SK-N-SH (cell line): ENCODE measurements at regions not wholly inside any gene's neighbourhood (a gene's known extent, or its start where the extent isn't known, plus 50 kb on each side); places are given as distances from the start of the nearest gene placed in this dataset.

Experiments
- CTCF ChIA-PET: fragments of 300-600, 350-600 bp; formaldehyde crosslinking; extraction: SDS; loops from one replicate; lab custom pipeline; 2021; lab: Yijun Ruan, JAX
- POLR2A ChIA-PET: fragments of 350-600 bp; sonication (Branson Sonifier 250); formaldehyde crosslinking; extraction: SDS; loops from one replicate; lab custom pipeline; 2020; ENCODE audit warnings: antibody characterized with exemption, inconsistent platforms; lab: Yijun Ruan, JAX
- DNase-seq: peaks from one replicate; pipeline ENCODE4 v3.0.0; 2012
- H2AFZ ChIP-seq: fragments of 200-600 bp; sonication (generic); 2 replicates; pipeline ENCODE4 v1.8.1; 2016; ENCODE audit warnings: antibody characterized with exemption, mild to moderate bottlenecking, low read depth
- H3F3A ChIP-seq: fragments of 200-600 bp; sonication (generic); replicated peaks from 2 replicates; pipeline ENCODE3; 2016; ENCODE audit warnings: antibody characterized with exemption, mild to moderate bottlenecking; ENCODE audit not compliant: insufficient read depth
- H3K27ac ChIP-seq, 2 experiments: fragments of 200-500 bp in 1 of 2; fragments of 200-600 bp in 1 of 2; sonication (Bioruptor generic) in 1 of 2; sonication (generic), shearing (Covaris generic) in 1 of 2; 2 replicates each; pipeline versions ENCODE4 v1.5.1 to v1.6.1; 2014 to 2016; ENCODE audit warnings: low read depth in 2 of 2, inconsistent platforms in 1 of 2, low read length in 1 of 2, mild to moderate bottlenecking in 1 of 2, mixed read lengths in 1 of 2
- H3K27me3 ChIP-seq: fragments of 200-600 bp; sonication (generic), shearing (Covaris generic); 2 replicates; pipeline ENCODE4 v1.6.1; 2016; ENCODE audit warnings: mixed run types; ENCODE audit not compliant: insufficient read depth
- H3K36me3 ChIP-seq, 2 experiments: fragments of 200-500 bp in 1 of 2; fragments of 200-600 bp in 1 of 2; sonication (Bioruptor generic) in 1 of 2; sonication (generic) in 1 of 2; replicated peaks in 1 of 2; 2 replicates each; pipeline versions ENCODE3 to v1.5.1; 2014 to 2016; ENCODE audit warnings: low read length in 1 of 2, mild to moderate bottlenecking in 1 of 2; ENCODE audit not compliant: insufficient read depth in 2 of 2, control insufficient read depth in 1 of 2
- H3K4me1 ChIP-seq, 2 experiments: fragments of 200-500 bp in 1 of 2; fragments of 200-600 bp in 1 of 2; sonication (Bioruptor generic) in 1 of 2; sonication (generic), shearing (Covaris generic) in 1 of 2; 2 replicates each; pipeline versions ENCODE4 v1.5.1 to v1.6.1; 2014 to 2016; ENCODE audit warnings: low read depth in 1 of 2, low read length in 1 of 2, mixed run types in 1 of 2; ENCODE audit not compliant: insufficient read depth in 2 of 2, control insufficient read depth in 1 of 2
- H3K4me2 ChIP-seq: fragments of 200-600 bp; sonication (generic), shearing (Covaris generic); 2 replicates; pipeline ENCODE4 v1.6.1; 2017; ENCODE audit warnings: mixed run types
- H3K4me3 ChIP-seq, 2 experiments: fragments of 200-500 bp in 1 of 2; fragments of 200-600 bp in 1 of 2; sonication (Bioruptor generic) in 1 of 2; sonication (generic), shearing (Covaris generic) in 1 of 2; 2 replicates each; pipeline versions ENCODE4 v1.5.1 to v1.8.1; 2014 to 2016; ENCODE audit warnings: low read depth in 2 of 2, inconsistent platforms in 1 of 2, low read length in 1 of 2, mild to moderate bottlenecking in 1 of 2, mixed read lengths in 1 of 2, moderate library complexity in 1 of 2
- H3K79me2 ChIP-seq: fragments of 200-600 bp; sonication (generic); 2 replicates; pipeline ENCODE4 v1.8.1; 2017; ENCODE audit warnings: mild to moderate bottlenecking; ENCODE audit not compliant: insufficient read depth
- H3K9ac ChIP-seq: fragments of 200-600 bp; sonication (generic); 2 replicates; pipeline ENCODE4 v1.6.1; 2017; ENCODE audit warnings: mixed run types
- H3K9me2 ChIP-seq: fragments of 200-600 bp; sonication (generic); 2 replicates; pipeline ENCODE4 v1.6.1; 2017; ENCODE audit warnings: mixed run types
- H3K9me3 ChIP-seq: fragments of 200-600 bp; sonication (generic); 2 replicates; pipeline ENCODE4 v1.6.1; 2017; ENCODE audit warnings: mixed run types, mild to moderate bottlenecking, moderate library complexity
- H4K20me1 ChIP-seq: fragments of 200-600 bp; sonication (generic); 2 replicates; pipeline ENCODE4 v1.6.1; 2017; ENCODE audit warnings: mild to moderate bottlenecking, mixed run types; ENCODE audit not compliant: insufficient read depth
- CHD2 ChIP-seq: fragments of 150-350 bp; IDR thresholded peaks from 2 replicates; pipeline ENCODE4 v1.6.1; 2018; ENCODE audit warnings: low read length; ENCODE audit not compliant: partially characterized antibody
- EZH2phosphoT487 ChIP-seq: fragments of 200-600 bp; sonication (generic); IDR thresholded peaks from 2 replicates; pipeline ENCODE4 v1.6.1; 2017; ENCODE audit warnings: low read depth, mixed run types, mild to moderate bottlenecking, antibody characterized with exemption, moderate library complexity, borderline replicate concordance
- FOSL2 ChIP-seq: IDR thresholded peaks from 2 replicates; pipeline ENCODE4 v1.4.0; 2012; ENCODE audit warnings: low read depth, mild to moderate bottlenecking, moderate library complexity, borderline replicate concordance
- FOXM1 ChIP-seq: IDR thresholded peaks from 2 replicates; pipeline ENCODE4 v1.4.0; 2012; ENCODE audit warnings: low read depth, mild to moderate bottlenecking
- GABPA ChIP-seq: IDR thresholded peaks from 2 replicates; pipeline ENCODE4 v1.4.0; 2012; ENCODE audit warnings: low read depth, mild to moderate bottlenecking
- JUND ChIP-seq: IDR thresholded peaks from 2 replicates; pipeline ENCODE4 v1.4.0; 2012
- RCOR1 ChIP-seq: fragments of 150-350 bp; IDR thresholded peaks from 2 replicates; pipeline ENCODE4 v1.6.1; 2017; ENCODE audit warnings: antibody characterized with exemption, low read length
- SIN3A ChIP-seq: IDR thresholded peaks from 2 replicates; pipeline ENCODE4 v1.6.1; 2012; ENCODE audit warnings: low read depth, mild to moderate bottlenecking, low read length, moderate library complexity, borderline replicate concordance
- SMC3 ChIP-seq: IDR thresholded peaks from 2 replicates; pipeline ENCODE4 v1.6.1; 2012; ENCODE audit warnings: low read depth, low read length, improper control_type of control experiment
- TAF1 ChIP-seq: IDR thresholded peaks from 2 replicates; pipeline ENCODE4 v1.6.1; 2012; ENCODE audit warnings: low read depth, mild to moderate bottlenecking, low read length, moderate library complexity, borderline replicate concordance
- TCF12 ChIP-seq: IDR thresholded peaks from 2 replicates; pipeline ENCODE4 v1.4.0; 2012
- TEAD4 ChIP-seq: IDR thresholded peaks from 2 replicates; pipeline ENCODE4 v1.4.0; 2012; ENCODE audit warnings: mild to moderate bottlenecking, borderline replicate concordance; ENCODE audit not compliant: insufficient read depth
- WGBS: methylation state at CpG from one replicate; pipeline ENCODE4 v1.1.6; 2017; ENCODE audit warnings: low lambda C conversion rate; 5-methylcytosine and 5-hydroxymethylcytosine counted together
- TF ChIP-seq, protein P1 (sequence below): IDR thresholded peaks from 2 replicates; pipeline ENCODE4; 2012
- TF ChIP-seq, protein P2 (sequence below): IDR thresholded peaks from 2 replicates; pipeline ENCODE4 v1.4.0; 2012; ENCODE audit warnings: low read depth

DNA sequence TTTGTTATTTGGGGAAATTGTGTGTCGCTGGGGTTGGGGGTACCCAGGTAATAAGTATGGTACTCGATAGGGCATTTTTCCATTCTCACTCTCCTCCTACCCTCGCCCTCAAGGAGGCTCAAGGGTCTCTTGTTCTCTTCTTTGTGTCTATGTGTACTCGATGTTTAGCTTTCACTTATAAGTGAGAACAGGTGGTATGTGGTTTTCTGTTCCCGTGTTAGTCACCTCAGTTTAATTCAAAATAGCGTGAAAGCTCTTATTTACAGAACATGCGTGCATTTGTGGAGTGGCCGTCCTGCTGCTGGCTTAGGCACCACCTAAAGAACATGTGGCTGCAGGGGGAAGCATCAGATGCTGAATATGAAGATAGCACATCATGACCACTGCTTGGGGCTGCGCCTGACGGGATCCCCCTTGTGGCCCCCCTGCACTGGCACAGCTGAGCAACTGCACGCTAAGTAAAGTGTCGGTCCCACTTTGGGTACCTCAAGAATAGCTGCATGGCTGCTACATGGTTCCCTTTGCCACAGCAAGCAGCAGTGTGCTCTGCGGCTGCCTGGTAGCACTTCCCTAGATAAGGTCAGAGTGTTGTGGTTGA is 569.0 kb downstream of the DCDC2C start:
- 26% methylated on average over 12 of the region's 13 CpGs for WGBS
- Histone ChIP-seq H3K4me1 (no peaks in the 10 kb centered on the region), H3K4me3 (no peak overlapping the region), H3K4me2 (no peak overlapping the region), H3K79me2 (no peaks in the 10 kb centered on the region), H3K9me3 (peaks cover 1% of the 10 kb centered on the region; the same call in 1 of the 2 replicates), H2AFZ (no peak overlapping the region), H3F3A (no peaks in the 10 kb centered on the region), H3K27ac (no peak overlapping the region), H3K36me3 (no peaks in the 10 kb centered on the region), H3K9ac (no peak overlapping the region), H4K20me1 (no peaks in the 10 kb centered on the region), H3K9me2 (0 out of 2 replicates have a peak, but pooled peaks cover under 1% of the 10 kb centered on the region), H3K27me3 (no peaks in the 10 kb centered on the region)
- DNase-seq, result no peak
- TF ChIP-seq FOXM1, result no peak
- TF ChIP-seq FOSL2, result no peak
- TF ChIP-seq GABPA, result no peak
- TF ChIP-seq SMC3, result no peak
- TF ChIP-seq CHD2, result no peak
- TF ChIP-seq TCF12, result no peak
- no peak for TF ChIP-seq RCOR1
- no peak for TF ChIP-seq TEAD4
- no peak for TF ChIP-seq TAF1
- TF ChIP-seq, protein P1, sequence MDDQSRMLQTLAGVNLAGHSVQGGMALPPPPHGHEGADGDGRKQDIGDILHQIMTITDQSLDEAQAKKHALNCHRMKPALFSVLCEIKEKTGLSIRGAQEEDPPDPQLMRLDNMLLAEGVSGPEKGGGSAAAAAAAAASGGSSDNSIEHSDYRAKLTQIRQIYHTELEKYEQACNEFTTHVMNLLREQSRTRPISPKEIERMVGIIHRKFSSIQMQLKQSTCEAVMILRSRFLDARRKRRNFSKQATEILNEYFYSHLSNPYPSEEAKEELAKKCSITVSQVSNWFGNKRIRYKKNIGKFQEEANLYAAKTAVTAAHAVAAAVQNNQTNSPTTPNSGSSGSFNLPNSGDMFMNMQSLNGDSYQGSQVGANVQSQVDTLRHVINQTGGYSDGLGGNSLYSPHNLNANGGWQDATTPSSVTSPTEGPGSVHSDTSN, result no peak
- no peak for TF ChIP-seq SIN3A
- POLR2A ChIA-PET, result no interaction called here
- CTCF ChIA-PET, result interaction anchor here (1.1 kb wide), 2 partner anchors 20 to 27 kb away, joined by 3 read pairs; no protein-coding TSS in a partner anchor

DNA sequence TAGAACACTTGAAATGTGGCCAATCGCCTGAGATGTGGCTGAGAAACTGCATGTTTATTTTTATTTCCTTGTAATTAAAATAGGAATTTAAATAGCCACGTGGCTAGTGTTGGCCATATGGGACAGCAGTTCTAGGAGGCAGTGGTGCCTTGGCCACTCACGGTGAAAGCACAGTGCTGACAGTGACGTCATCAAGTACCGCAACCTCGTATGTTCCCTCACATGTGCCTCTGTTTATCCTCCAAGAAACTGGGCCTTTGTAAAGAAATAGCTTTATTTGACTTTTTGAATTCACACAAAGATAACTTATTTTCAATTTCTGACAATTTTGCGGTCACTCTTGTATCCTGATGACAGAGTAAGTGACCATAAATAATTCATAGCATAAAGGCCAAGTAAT is 575.0 kb downstream of the DCDC2C start:
- Histone ChIP-seq H3K36me3 (no peaks in the 10 kb centered on the region), H3K9ac (no peak overlapping the region), H2AFZ (no peak overlapping the region), H3K9me2 (no peaks in the 10 kb centered on the region), H3K27ac (no peak overlapping the region), H4K20me1 (no peaks in the 10 kb centered on the region), H3K9me3 (no peaks in the 10 kb centered on the region), H3K4me2 (no peak overlapping the region), H3K4me1 (no peaks in the 10 kb centered on the region), H3K27me3 (no peaks in the 10 kb centered on the region), H3F3A (no peaks in the 10 kb centered on the region), H3K79me2 (no peaks in the 10 kb centered on the region), H3K4me3 (no peak overlapping the region)
- no peak for DNase-seq
- 34% methylated on average over 7 of the region's 7 CpGs for WGBS
- TF ChIP-seq RCOR1, result no peak
- no peak for TF ChIP-seq EZH2phosphoT487
- TF ChIP-seq, protein P2, sequence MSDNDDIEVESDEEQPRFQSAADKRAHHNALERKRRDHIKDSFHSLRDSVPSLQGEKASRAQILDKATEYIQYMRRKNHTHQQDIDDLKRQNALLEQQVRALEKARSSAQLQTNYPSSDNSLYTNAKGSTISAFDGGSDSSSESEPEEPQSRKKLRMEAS, result no peak
- TF ChIP-seq TAF1, result no peak
- no peak for TF ChIP-seq JUND
- ChIA-PET CTCF (no interaction called here), POLR2A (no interaction called here)
